HG02623 (cell line): ENCODE measurements at regions not wholly inside any gene's neighbourhood (a gene's known extent, or its start where the extent isn't known, plus 50 kb on each side); places are given as distances from the start of the nearest gene placed in this dataset.
"Not testable (repeated sequence)": the region's sequence is repeated elsewhere in the genome, so short reads cannot be mapped to it uniquely, and the experiment has no call there.

Experiments used
- ATAC-seq: cut with Tn5 transposase; IDR thresholded peaks from one replicate; pipeline ENCODE4 v1.9.1; 2021; ENCODE audit warnings: moderate library complexity; ENCODE audit not compliant: unreplicated experiment

GRCh38 chr11:91093141-91093540 is 870.3 kb upstream of the CHORDC1 start:
- no peak for ATAC-seq

GRCh38 chr11:91091563-91091962 is 868.7 kb upstream of the CHORDC1 start:
- ATAC-seq = no peak

DNA sequence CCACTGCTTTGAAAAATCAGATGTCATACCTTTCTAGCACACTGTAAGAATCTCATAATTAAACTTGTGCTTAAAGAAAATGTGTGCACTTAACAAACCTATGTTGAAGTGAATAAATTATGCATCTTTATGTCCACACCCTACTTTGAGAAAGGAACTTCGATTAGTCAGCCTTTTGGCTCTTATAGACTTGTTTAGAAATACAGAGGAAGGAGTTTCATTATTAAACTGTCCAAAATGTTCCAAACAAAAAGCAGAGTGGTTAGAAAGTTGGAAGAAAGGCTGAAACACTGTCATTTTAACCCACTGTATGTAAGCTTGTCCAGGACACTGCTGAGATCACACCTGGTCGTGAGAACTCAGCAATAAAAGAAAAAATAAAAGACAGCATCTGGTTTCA is 863.2 kb upstream of the CHORDC1 start:
- no peak for ATAC-seq

GRCh38 chr11:91082255-91082654 is 859.4 kb upstream of the CHORDC1 start:
- no peak for ATAC-seq

- ATAC-seq = no peak
These were observed 858.7 kb upstream of the CHORDC1 start for GRCh38 chr11:91081440-91082043.

DNA sequence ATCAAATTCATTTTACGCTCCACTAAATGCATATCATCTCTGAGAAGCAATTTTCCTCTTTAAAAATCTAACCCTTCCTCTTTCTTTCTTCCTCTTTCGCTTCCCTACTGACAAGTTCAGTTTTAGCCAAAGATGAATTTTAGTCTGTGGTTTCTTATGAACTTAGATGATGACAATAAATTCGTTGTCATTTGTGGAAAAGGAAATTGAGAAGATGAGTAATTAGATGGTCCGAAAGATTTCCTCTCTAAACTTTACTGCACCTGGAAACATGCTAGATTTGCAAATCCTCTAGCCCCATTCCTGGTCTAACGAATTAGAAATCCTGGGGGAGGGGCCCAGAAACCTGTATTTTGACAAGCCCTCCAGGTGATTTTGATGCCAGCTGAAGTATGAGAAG is 855.4 kb upstream of the CHORDC1 start:
- no peak for ATAC-seq

DNA sequence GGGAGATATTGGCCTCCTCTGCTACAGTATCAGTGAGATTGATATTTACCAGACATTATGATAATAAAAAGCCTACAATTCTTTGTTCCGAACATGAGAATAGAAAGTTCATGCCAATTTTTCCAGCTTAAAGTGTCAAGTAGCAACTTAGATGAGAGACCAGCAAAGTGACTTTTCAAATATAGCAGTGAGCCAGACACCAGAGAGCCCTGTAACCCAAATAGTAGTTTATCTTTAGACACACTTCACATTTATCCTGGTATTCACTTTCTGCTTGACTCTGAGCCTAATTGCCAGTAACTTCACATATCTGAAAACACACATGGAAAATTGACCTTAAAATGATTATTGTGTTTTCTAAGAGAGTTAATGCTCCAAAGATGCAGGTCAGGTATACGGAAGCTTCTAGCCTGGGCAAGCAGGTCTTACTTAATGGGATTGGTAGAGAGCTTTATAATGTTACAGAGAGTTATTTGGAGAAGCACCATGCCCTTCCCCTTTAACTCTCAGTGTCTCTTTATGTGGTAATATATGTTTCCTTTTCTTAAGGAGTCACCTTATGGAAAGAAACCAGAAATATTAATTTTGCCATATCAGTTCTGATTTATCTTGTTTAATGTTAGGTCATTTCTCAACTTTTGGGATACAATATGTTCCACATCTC is 852.3 kb upstream of the CHORDC1 start:
- no peak for ATAC-seq

DNA sequence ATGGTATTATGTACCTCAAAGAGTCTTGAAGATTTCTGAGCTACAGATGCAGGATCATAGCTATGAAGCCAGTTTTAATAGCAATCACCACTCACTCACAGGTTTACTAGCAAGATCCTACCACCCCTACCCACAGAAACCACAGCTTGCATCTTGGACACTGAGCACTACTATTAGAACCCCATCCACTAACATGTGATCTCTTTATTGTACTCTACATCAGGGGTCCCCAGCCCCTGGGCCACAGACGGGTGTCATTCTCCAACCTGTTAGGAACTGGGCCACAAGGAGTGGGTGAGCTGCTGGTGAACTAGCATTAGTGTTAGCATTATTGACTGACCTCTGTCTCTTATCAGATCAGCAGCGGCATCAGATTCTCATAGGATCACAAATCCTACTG is 844.8 kb upstream of the CHORDC1 start:
- no peak for ATAC-seq

- no peak for ATAC-seq
These were observed 843.7 kb upstream of the CHORDC1 start for GRCh38 chr11:91066456-91067047.

DNA sequence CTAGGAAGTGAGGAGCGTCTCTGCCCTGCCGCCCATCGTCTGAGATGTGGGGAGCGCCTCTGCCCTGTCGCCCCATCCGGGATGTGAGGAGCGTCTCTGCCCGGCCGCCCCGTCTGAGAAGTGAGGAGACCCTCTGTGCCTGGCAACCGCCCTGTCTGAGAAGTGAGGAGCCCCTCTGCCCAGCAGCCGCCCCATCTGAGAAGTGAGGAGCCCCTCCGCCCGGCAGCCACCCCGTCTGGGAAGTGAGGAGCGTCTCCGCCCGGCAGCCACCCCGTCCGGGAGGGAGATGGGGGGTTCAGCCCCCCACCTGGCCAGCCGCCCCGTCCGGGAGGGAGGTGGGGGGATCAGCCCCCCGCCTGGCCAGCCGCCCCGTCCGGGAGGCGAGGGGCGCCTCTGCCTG is 840.5 kb upstream of the CHORDC1 start:
- ATAC-seq = not testable (repeated sequence)

- no peak for ATAC-seq
These were observed 825.0 kb upstream of the CHORDC1 start for GRCh38 chr11:91047882-91048281.

- no peak for ATAC-seq
These were observed 823.4 kb upstream of the CHORDC1 start for GRCh38 chr11:91046261-91046660.

DNA sequence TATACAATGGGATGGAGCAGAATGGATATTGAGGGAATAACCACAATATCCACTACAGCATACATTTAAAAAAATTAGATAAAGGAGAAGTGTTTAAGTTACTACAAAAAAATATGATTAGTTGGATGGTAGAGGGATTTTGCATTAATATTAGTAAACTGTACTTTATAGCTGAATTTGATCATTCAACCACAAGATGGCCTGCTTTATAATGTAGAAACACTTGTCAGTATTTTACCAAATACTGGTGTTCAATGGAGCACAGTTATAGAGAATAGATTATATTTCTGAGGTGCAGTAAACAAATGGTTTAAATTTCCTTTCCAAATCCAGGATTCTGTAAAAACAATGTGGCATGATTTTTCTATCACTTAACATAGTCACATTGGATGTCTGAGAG is 818.8 kb upstream of the CHORDC1 start:
- ATAC-seq = no peak

- no peak for ATAC-seq
These were observed 800.9 kb upstream of the CHORDC1 start for GRCh38 chr11:91023731-91024130.

- ATAC-seq = no peak
These were observed 788.7 kb upstream of the CHORDC1 start for GRCh38 chr11:91011503-91011902.

GRCh38 chr11:91005458-91005857 is 782.6 kb upstream of the CHORDC1 start:
- ATAC-seq = no peak

- no peak for ATAC-seq
These were observed 774.4 kb upstream of the CHORDC1 start for GRCh38 chr11:90997241-90997640.

DNA sequence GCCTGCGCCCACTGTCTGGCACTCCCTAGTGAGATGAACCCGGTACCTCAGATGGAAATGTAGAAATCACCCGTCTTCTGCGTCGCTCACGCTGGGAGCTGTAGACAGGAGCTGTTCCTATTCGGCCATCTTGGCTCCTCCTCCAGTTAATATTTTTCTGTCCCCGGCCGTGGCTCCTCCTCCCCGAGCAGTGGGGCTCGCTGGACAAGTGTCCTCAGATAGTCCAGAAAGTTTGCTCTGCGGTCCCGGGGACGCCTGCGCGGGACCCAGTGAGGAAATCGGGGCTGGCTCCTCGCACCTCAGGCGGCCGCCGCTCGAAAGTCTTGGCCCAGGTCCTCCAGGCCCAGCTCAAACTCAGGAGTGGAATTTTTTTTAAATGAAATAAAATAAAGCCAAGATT is 749.3 kb upstream of the CHORDC1 start:
- not testable (repeated sequence) for ATAC-seq

GRCh38 chr11:90947930-90948329 is 725.1 kb upstream of the CHORDC1 start:
- ATAC-seq = no peak

DNA sequence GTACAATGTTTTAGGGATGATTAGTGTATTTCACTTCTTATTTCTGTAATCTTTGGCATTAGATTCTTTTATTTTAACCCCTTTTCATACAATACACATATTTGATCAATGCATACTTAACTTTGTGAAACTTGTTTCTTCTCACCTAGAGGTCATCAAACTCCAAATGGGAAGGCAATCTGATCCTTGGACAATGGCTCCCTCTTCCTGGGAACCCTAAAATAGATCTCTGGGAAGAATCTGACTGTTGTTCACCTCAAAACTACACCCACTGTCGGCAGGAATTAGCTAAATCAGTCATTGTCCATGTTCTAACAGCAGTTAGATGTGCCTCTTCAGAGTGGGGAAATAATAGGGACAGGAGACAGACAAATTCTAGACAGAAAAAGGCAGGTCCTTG is 707.4 kb upstream of the CHORDC1 start:
- ATAC-seq = no peak

DNA sequence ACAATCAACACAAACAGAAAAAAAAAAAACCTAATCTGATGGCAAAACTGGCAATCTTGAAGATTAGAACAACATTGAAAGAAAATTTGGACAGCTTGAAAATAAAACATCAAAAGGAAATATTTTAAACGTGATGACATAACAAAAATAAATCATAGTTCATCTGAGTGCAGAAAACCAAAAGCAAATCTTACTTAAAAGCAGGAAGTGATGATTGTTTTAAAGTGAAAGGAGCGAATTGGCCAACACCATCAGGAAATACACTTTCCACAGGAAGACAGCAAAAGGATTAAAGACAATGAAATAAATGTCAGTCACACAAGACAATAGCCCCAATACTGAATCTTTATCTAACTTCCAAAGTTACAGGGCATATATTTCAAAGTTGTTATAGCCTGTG is 696.5 kb upstream of the CHORDC1 start:
- ATAC-seq = no peak

- ATAC-seq = no peak
These were observed 693.9 kb upstream of the CHORDC1 start for GRCh38 chr11:90916706-90917105.
